HEK293 (cell line): ENCODE measurements at regions not wholly inside any gene's neighbourhood (a gene's known extent, or its start where the extent isn't known, plus 50 kb on each side); places are given as distances from the start of the nearest gene placed in this dataset.
A peak's percentile ranks its signal among the peaks of the same experiment; 100 is the strongest.

ENCODE experiments used
- CTCF ChIA-PET: fragments of 350-600 bp; formaldehyde crosslinking; extraction: SDS; loops from one replicate; lab custom pipeline; 2021; ENCODE audit warnings: antibody characterized with exemption; lab: Yijun Ruan, JAX
- POLR2A ChIA-PET: fragments of 300-600 bp; formaldehyde crosslinking; extraction: SDS; loops from one replicate; lab custom pipeline; 2020; ENCODE audit warnings: antibody characterized with exemption, inconsistent platforms; lab: Yijun Ruan, JAX
- H3K27ac ChIP-seq: fragments of 200-500 bp; sonication (Bioruptor generic); 2 replicates; pipeline ENCODE4 v1.5.1; 2014; ENCODE audit warnings: low read depth, low read length, control low read depth, inconsistent platforms; ENCODE audit errors: extremely low read depth
- H3K36me3 ChIP-seq, 2 experiments: fragments of 200-500 bp in 1 of 2; sonication (Bioruptor generic) in 1 of 2; 1 replicate in 1 of 2; 2 replicates in 1 of 2; pipeline ENCODE4 v1.5.1; 2014 to 2017; ENCODE audit warnings: inconsistent platforms in 2 of 2, low read length in 2 of 2; ENCODE audit not compliant: control insufficient read depth in 2 of 2, insufficient read depth in 1 of 2
- H3K4me1 ChIP-seq: fragments of 200-500 bp; sonication (Bioruptor generic); 2 replicates; pipeline ENCODE4 v1.5.1; 2014; ENCODE audit warnings: mild to moderate bottlenecking, low read length, inconsistent platforms; ENCODE audit not compliant: control insufficient read depth, insufficient read depth
- H3K4me3 ChIP-seq: 2 replicates; pipeline ENCODE4 v1.5.1; 2011; ENCODE audit warnings: low read depth, mild to moderate bottlenecking, control low read depth, low read length, moderate library complexity
- H3K9me3 ChIP-seq: fragments of 200-500 bp; sonication (Bioruptor generic); 2 replicates; pipeline ENCODE4 v1.5.1; 2014; ENCODE audit warnings: low read depth, low read length, inconsistent platforms; ENCODE audit not compliant: control insufficient read depth, insufficient read depth
- EGR2 ChIP-seq: fragments of 450-650 bp; formaldehyde crosslinking; IDR thresholded peaks from 2 replicates; pipeline ENCODE4 v1.5.1; 2016; ENCODE audit warnings: low read depth, missing biosample characterization, missing genetic modification characterization
- KLF1 ChIP-seq: fragments of 450-650 bp; formaldehyde crosslinking; IDR thresholded peaks from 2 replicates; pipeline ENCODE4 v1.5.1; 2016; ENCODE audit warnings: missing biosample characterization, missing genetic modification characterization
- KLF7 ChIP-seq: fragments of 450-650 bp; formaldehyde crosslinking; IDR thresholded peaks from 2 replicates; pipeline ENCODE4 v1.5.1; 2016; ENCODE audit warnings: missing biosample characterization, missing genetic modification characterization, borderline replicate concordance
- SALL2 ChIP-seq: fragments of 450-650 bp; formaldehyde crosslinking; IDR thresholded peaks from 2 replicates; pipeline ENCODE4 v1.5.0; 2017; ENCODE audit warnings: missing biosample characterization, mild to moderate bottlenecking, missing genetic modification characterization, borderline replicate concordance
- SCRT2 ChIP-seq: fragments of 450-650 bp; formaldehyde crosslinking; IDR thresholded peaks from 2 replicates; pipeline ENCODE4 v1.5.1; 2016; ENCODE audit warnings: missing biosample characterization, missing genetic modification characterization
- TCF7L2 ChIP-seq: IDR thresholded peaks from 2 replicates; pipeline ENCODE4 v1.6.1; 2011; ENCODE audit warnings: low read depth, mild to moderate bottlenecking, inconsistent platforms, low read length, moderate library complexity, borderline replicate concordance
- ZNF2 ChIP-seq: fragments of 450-650 bp; formaldehyde crosslinking; IDR thresholded peaks from 2 replicates; pipeline ENCODE4 v1.5.1; 2016; ENCODE audit warnings: missing biosample characterization, missing genetic modification characterization
- ZNF266 ChIP-seq: fragments of 450-650 bp; formaldehyde crosslinking; IDR thresholded peaks from 2 replicates; pipeline ENCODE4 v1.5.1; 2016; ENCODE audit warnings: missing biosample characterization, missing genetic modification characterization, low read depth
- ZNF510 ChIP-seq: fragments of 450-650 bp; formaldehyde crosslinking; IDR thresholded peaks from 2 replicates; pipeline ENCODE4 v1.5.1; 2018; ENCODE audit warnings: mild to moderate bottlenecking, missing genetic modification characterization, missing biosample characterization; ENCODE audit not compliant: insufficient replicate concordance
- ZNF518A ChIP-seq: fragments of 450-650 bp; formaldehyde crosslinking; conservative IDR thresholded peaks from 2 replicates; pipeline ENCODE4 v1.5.1; 2016; ENCODE audit warnings: low read depth, missing biosample characterization, missing genetic modification characterization
- ZNF596 ChIP-seq: fragments of 450-650 bp; IDR thresholded peaks from 2 replicates; pipeline ENCODE4 v1.5.0; 2018; ENCODE audit warnings: missing biosample characterization, mild to moderate bottlenecking, missing genetic modification characterization, moderate library complexity
- ZNF677 ChIP-seq: fragments of 450-650 bp; IDR thresholded peaks from 2 replicates; pipeline ENCODE4 v1.5.0; 2018; ENCODE audit warnings: missing biosample characterization, mild to moderate bottlenecking, missing genetic modification characterization, moderate library complexity
- TF ChIP-seq, protein P1 (sequence below): fragments of 450-650 bp; IDR thresholded peaks from 2 replicates; pipeline ENCODE4 v1.5.1; 2018; ENCODE audit warnings: missing biosample characterization, mild to moderate bottlenecking, missing genetic modification characterization

GRCh38 chr6:10151144-10151915, 263.5 kb downstream of the TFAP2A start:
- H3K4me3 ChIP-seq, result no peak overlapping the region
- no peaks in the 10 kb centered on the region for H3K36me3 ChIP-seq
- no peak overlapping the region for H3K27ac ChIP-seq
- no peaks in the 10 kb centered on the region for H3K9me3 ChIP-seq
- H3K4me1 ChIP-seq, result no peaks in the 10 kb centered on the region
- ChIA-PET POLR2A (no interaction called here), CTCF (interaction anchor here (0.7 kb wide), 1 partner anchor 1651 kb away, joined by 3 read pairs; no protein-coding TSS in a partner anchor)
- TF ChIP-seq ZNF518A (tag by site-specific recombination) (no peak), ZNF596 (tag by site-specific recombination) (no peak), KLF7 (tag by site-specific recombination) (no peak), ZNF266 (no peak), ZNF2 (tag by site-specific recombination) (no peak), ZNF510 (no peak)
- TF ChIP-seq, protein P1, sequence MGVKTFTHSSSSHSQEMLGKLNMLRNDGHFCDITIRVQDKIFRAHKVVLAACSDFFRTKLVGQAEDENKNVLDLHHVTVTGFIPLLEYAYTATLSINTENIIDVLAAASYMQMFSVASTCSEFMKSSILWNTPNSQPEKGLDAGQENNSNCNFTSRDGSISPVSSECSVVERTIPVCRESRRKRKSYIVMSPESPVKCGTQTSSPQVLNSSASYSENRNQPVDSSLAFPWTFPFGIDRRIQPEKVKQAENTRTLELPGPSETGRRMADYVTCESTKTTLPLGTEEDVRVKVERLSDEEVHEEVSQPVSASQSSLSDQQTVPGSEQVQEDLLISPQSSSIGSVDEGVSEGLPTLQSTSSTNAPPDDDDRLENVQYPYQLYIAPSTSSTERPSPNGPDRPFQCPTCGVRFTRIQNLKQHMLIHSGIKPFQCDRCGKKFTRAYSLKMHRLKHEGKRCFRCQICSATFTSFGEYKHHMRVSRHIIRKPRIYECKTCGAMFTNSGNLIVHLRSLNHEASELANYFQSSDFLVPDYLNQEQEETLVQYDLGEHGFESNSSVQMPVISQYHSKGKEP (tag by site-specific recombination), result no peak

GRCh38 chr6:10149603-10150002, 265.3 kb downstream of the TFAP2A start:
- no peaks in the 10 kb centered on the region for H3K4me1 ChIP-seq
- H3K4me3 ChIP-seq, result no peak overlapping the region
- no peaks in the 10 kb centered on the region for H3K9me3 ChIP-seq
- CTCF ChIA-PET, result interaction anchor here (1.2 kb wide), 1 partner anchor 280 kb away, joined by 3 read pairs; no protein-coding TSS in a partner anchor
- H3K27ac ChIP-seq, result no peak overlapping the region
- H3K36me3 ChIP-seq, result no peaks in the 10 kb centered on the region
- POLR2A ChIA-PET, result no interaction called here
- TF ChIP-seq KLF1 (tag by site-specific recombination) (no peak), SALL2 (tag by site-specific recombination) (no peak), SCRT2 (tag by site-specific recombination) (peak; percentile 38; the same call in 1 of the 2 replicates), EGR2 (no peak), ZNF677 (tag by site-specific recombination) (no peak), TCF7L2 (no peak)
- TF ChIP-seq, protein P1 (tag by site-specific recombination), result no peak
- TF ChIP-seq, all 188 proteins: peak for 1
